ENCODE measurements at regions not wholly inside any gene's neighbourhood (a gene's known extent, or its start where the extent isn't known, plus 50 kb on each side); places are given as distances from the start of the nearest gene placed in this dataset.

- DNase-seq (ENCODE audit: low spot score), result no peak
These were observed 189.3 kb upstream of the C16orf82 start for GRCh38 chr16:26877421-26877820.

GRCh38 chr16:26885674-26886073, 181.1 kb upstream of the C16orf82 start:
- no peak for DNase-seq (ENCODE audit: low spot score)

- DNase-seq (ENCODE audit: low spot score), result no peak
These were observed 177.0 kb upstream of the C16orf82 start for GRCh38 chr16:26889740-26890139.

- no peak for DNase-seq (ENCODE audit: low spot score)
These were observed 168.5 kb upstream of the C16orf82 start for GRCh38 chr16:26898200-26898599.

GRCh38 chr16:26901196-26901861, 165.4 kb upstream of the C16orf82 start:
- DNase-seq (ENCODE audit: low spot score), result no peak

- DNase-seq (ENCODE audit: low spot score), result no peak
These were observed 164.7 kb upstream of the C16orf82 start for GRCh38 chr16:26901983-26902382.

GRCh38 chr16:26905336-26905735, 161.4 kb upstream of the C16orf82 start:
- DNase-seq (ENCODE audit: low spot score), result peak; percentile 63

GRCh38 chr16:26909623-26910022, 157.1 kb upstream of the C16orf82 start:
- DNase-seq (ENCODE audit: low spot score), result peak; percentile 23

- no peak for DNase-seq (ENCODE audit: low spot score)
These were observed 155.3 kb upstream of the C16orf82 start for GRCh38 chr16:26911436-26911835.

- no peak for DNase-seq (ENCODE audit: low spot score)
These were observed 152.9 kb upstream of the C16orf82 start for GRCh38 chr16:26913851-26914250.

GRCh38 chr16:26930786-26931581, 135.7 kb upstream of the C16orf82 start:
- no peak for DNase-seq (ENCODE audit: low spot score)

GRCh38 chr16:26950636-26951035, 116.1 kb upstream of the C16orf82 start:
- DNase-seq (ENCODE audit: low spot score), result no peak

GRCh38 chr16:26951950-26952349, 114.8 kb upstream of the C16orf82 start:
- DNase-seq (ENCODE audit: low spot score), result no peak

- DNase-seq (ENCODE audit: low spot score), result no peak
These were observed 114.3 kb upstream of the C16orf82 start for GRCh38 chr16:26952411-26952810.

- no peak for DNase-seq (ENCODE audit: low spot score)
These were observed 109.4 kb upstream of the C16orf82 start for GRCh38 chr16:26957283-26957859.

- no peak for DNase-seq (ENCODE audit: low spot score)
These were observed 107.2 kb upstream of the C16orf82 start for GRCh38 chr16:26959416-26960009.

GRCh38 chr16:26961459-26961858, 105.3 kb upstream of the C16orf82 start:
- no peak for DNase-seq (ENCODE audit: low spot score)

- DNase-seq (ENCODE audit: low spot score), result no peak
These were observed 103.6 kb upstream of the C16orf82 start for GRCh38 chr16:26963109-26963508.

- no peak for DNase-seq (ENCODE audit: low spot score)
These were observed 97.0 kb upstream of the C16orf82 start for GRCh38 chr16:26969589-26970231.

- DNase-seq (ENCODE audit: low spot score), result no peak
These were observed 96.4 kb upstream of the C16orf82 start for GRCh38 chr16:26970292-26970691.

GRCh38 chr16:26976873-26977272, 89.9 kb upstream of the C16orf82 start:
- no peak for DNase-seq (ENCODE audit: low spot score)

All from H4 (cell line).